Activated CD4-positive, alpha-beta T cell treated with anti-CD3 and anti-CD28 coated beads, Interleukin-2, amount 10 ng/mL, durations not matched to agents 7 days and 5 days (primary cell): ENCODE measurements at regions not wholly inside any gene's neighbourhood (a gene's known extent, or its start where the extent isn't known, plus 50 kb on each side); places are given as distances from the start of the nearest gene placed in this dataset.
"Not testable (repeated sequence)": the region's sequence is repeated elsewhere in the genome, so short reads cannot be mapped to it uniquely, and the experiment has no call there.

Source experiments
- CTCF ChIA-PET: fragments of 350-600 bp; sonication (Branson Sonifier 250); formaldehyde crosslinking; loops from one replicate; lab custom pipeline; 2021; ENCODE audit warnings: antibody characterized with exemption; lab: Charles Lee
- POLR2A ChIA-PET: fragments of 350-600 bp; sonication (Branson Sonifier 250); formaldehyde crosslinking; loops from one replicate; lab custom pipeline; 2021; ENCODE audit warnings: antibody characterized with exemption; lab: Charles Lee
- DNase-seq: peaks from one replicate; pipeline ENCODE4 v3.0.0-alpha.2; 2020
- H3K27ac Mint-ChIP-seq: one replicate; pipeline ENCODE4 v1.8.0; 2021; ENCODE audit warnings: mild to moderate bottlenecking, moderate library complexity, mixed read lengths
- H3K27me3 Mint-ChIP-seq: one replicate; pipeline ENCODE4 v1.8.0; 2021; ENCODE audit warnings: mixed read lengths
- H3K36me3 Mint-ChIP-seq: one replicate; pipeline ENCODE4 v1.8.0; 2021; ENCODE audit warnings: low read depth, mixed read lengths
- H3K4me1 Mint-ChIP-seq: one replicate; pipeline ENCODE4 v1.8.0; 2021; ENCODE audit warnings: mixed read lengths
- H3K4me3 Mint-ChIP-seq: one replicate; pipeline ENCODE4 v1.8.0; 2021; ENCODE audit warnings: mild to moderate bottlenecking, moderate library complexity, mixed read lengths
- H3K9me3 Mint-ChIP-seq: one replicate; pipeline ENCODE4 v1.8.0; 2021; ENCODE audit warnings: mixed read lengths

DNA sequence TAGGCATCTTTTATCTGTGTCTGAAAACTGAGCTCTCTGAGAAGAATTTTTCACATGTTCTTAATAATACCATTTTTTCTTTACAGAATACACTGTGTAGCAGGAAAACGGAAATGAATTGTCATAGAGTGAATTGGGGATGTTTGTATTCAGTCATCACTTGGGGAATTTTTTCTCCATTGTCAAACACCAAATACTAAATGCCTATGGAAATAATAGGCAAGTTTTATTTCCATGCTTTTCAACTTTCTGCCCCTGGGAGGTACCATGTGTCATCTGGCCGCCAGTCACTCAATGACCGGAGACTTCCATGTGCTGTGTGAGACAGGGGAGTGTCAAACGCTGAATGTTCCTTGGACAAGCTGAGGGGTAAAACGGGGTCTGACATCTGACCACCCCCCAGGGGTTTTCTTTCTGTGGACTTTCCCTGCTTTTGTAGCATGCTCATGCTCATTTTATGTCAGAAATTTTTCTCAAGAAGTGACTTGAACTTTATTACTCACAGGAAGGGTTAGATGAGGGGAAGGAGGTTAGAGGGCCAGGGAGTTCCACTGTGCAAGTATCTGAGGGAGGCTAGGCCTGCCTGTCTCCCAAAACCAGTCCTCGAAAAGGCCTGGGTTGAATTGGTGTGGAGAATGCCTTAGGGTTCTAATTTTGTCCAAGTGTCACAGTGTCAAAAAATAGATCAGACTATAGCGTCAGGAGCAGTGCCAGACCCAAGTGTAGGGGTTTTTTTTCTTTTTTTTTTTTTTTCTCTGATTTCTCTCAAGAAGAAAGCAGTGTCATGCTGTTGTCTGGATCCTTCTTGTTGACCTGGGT, 438.6 kb downstream of the AGTPBP1 start:
- Mint-ChIP-seq H3K4me3 (no peak overlapping the region), H3K27ac (no peak overlapping the region), H3K27me3 (no peaks in the 10 kb centered on the region), H3K4me1 (no peaks in the 10 kb centered on the region), H3K36me3 (no peaks in the 10 kb centered on the region), H3K9me3 (no peaks in the 10 kb centered on the region)
- ChIA-PET POLR2A (no interaction called here), CTCF (no interaction called here)
- DNase-seq: no peak

- Mint-ChIP-seq H3K27me3 (no peaks in the 10 kb centered on the region), H3K27ac (no peak overlapping the region), H3K4me3 (no peak overlapping the region), H3K4me1 (no peaks in the 10 kb centered on the region), H3K9me3 (no peaks in the 10 kb centered on the region), H3K36me3 (no peaks in the 10 kb centered on the region)
- ChIA-PET CTCF (no interaction called here), POLR2A (no interaction called here)
- no peak for DNase-seq
Measured at GRCh38 chr9:85298499-85298898, 443.3 kb downstream of the AGTPBP1 start.

DNA sequence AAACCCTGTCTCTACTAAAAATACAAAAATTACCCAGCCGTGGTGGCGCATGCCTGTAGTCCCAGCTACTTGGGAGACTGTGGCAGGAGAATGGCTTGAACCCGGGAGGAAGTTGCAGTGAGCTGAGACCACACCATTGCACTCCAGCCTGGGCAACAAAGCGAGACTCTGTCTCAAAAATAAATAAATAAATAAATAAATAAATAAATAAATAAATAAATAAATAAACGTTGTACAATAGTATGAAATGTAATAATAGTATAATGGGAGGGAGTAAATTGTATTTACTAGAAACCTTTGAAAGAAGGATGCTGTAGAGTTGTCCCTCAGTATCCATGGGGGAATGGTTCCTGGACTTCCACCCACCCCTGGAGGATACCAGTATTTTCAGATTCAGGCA, 446.5 kb downstream of the AGTPBP1 start:
- H3K4me3 Mint-ChIP-seq, H3K9me3 Mint-ChIP-seq, CTCF ChIA-PET, H3K27ac Mint-ChIP-seq, H3K36me3 Mint-ChIP-seq, POLR2A ChIA-PET, DNase-seq: not testable (repeated sequence)
- Mint-ChIP-seq H3K27me3 (peaks cover 19% of the 10 kb centered on the region), H3K4me1 (peaks cover 11% of the 10 kb centered on the region)

DNA sequence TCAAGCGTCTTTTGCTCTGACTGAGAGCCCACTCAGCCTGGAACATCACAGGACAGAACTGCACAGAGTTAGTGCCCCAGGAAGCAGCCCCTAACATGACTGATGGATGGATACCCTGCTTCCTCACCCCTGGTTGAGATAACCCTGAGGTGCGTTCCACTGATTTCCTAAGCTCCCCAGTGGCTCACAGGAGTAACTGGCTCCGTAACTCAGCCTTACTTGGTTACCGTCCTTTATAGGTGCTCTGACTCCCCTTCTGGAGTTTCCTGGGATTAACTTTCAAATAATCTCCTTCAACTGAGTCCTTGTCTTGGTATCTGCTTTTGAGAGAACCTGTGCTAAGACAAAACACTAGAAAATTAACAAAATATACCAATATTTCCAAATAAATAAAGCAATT, 449.5 kb downstream of the AGTPBP1 start:
- Mint-ChIP-seq H3K4me3 (no peak overlapping the region), H3K27ac (no peak overlapping the region)
- POLR2A ChIA-PET: no interaction called here

DNA sequence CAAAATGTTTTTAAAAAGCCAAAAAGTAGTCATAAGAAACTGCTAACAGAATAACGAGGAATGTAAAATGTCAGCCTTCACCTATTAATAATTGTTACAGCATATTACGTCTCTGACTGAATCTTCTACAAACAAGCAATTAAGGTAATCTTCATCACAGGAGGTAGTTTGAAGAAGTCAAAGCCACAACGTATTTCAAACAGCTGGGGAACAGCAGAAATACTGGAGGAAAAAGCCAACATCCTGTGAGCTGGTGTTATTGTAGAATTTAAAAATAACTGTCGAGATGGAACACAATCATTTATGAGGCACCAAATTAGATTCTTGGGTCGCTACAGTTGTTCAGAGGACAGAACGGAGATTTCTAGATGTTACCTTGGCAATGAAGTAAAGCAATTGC, 450.5 kb downstream of the AGTPBP1 start:
- no peak overlapping the region for H3K4me3 Mint-ChIP-seq
- DNase-seq: no peak
- H3K27me3 Mint-ChIP-seq: peaks cover 25% of the 10 kb centered on the region
- no peaks in the 10 kb centered on the region for H3K36me3 Mint-ChIP-seq
- peaks cover 19% of the 10 kb centered on the region for H3K4me1 Mint-ChIP-seq
- no peak overlapping the region for H3K27ac Mint-ChIP-seq
- CTCF ChIA-PET: no interaction called here
- POLR2A ChIA-PET: no interaction called here
- peaks cover 2% of the 10 kb centered on the region for H3K9me3 Mint-ChIP-seq

More for the DNA sequence above, 449.5 kb downstream of the AGTPBP1 start:
- Mint-ChIP-seq H3K27me3 (peaks cover 25% of the 10 kb centered on the region), H3K9me3 (peaks cover 2% of the 10 kb centered on the region), H3K36me3 (no peaks in the 10 kb centered on the region), H3K4me1 (peaks cover 19% of the 10 kb centered on the region)
- DNase-seq: no peak
- CTCF ChIA-PET: no interaction called here

DNA sequence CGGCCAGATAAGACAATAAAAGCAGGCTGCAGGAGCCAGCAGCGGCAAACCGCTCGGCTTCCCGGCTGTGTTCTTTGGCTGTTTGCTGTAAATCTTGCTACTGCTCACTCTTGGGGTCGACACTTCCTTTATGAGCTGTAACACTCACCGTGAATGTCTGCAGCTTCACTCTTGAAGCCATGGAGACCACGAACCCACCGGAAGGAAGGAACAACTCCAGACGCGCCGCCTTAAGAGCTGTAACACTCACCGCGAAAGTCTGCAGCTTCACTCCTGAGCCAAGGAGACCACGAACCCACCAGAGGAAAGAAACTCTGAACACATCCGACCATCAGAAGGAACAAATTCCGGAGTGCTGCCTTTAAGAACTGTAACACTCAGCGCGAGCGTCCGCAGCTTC, 451.7 kb downstream of the AGTPBP1 start:
- DNase-seq: peak; percentile 43
- Mint-ChIP-seq H3K27me3 (peaks cover 27% of the 10 kb centered on the region), H3K4me1 (peaks cover 19% of the 10 kb centered on the region), H3K4me3 (no peak overlapping the region), H3K9me3 (peaks cover 2% of the 10 kb centered on the region), H3K27ac (no peak overlapping the region), H3K36me3 (no peaks in the 10 kb centered on the region)
- POLR2A ChIA-PET: no interaction called here
- CTCF ChIA-PET: no interaction called here

- ChIA-PET POLR2A (no interaction called here), CTCF (no interaction called here)
- no peak overlapping the region for H3K27ac Mint-ChIP-seq
- H3K4me1 Mint-ChIP-seq: peaks cover 19% of the 10 kb centered on the region
- no peak overlapping the region for H3K4me3 Mint-ChIP-seq
- H3K36me3 Mint-ChIP-seq: no peaks in the 10 kb centered on the region
- H3K9me3 Mint-ChIP-seq: peaks cover 2% of the 10 kb centered on the region
- H3K27me3 Mint-ChIP-seq: peaks cover 27% of the 10 kb centered on the region
- DNase-seq: no peak
Measured at GRCh38 chr9:85289142-85289541, 452.6 kb downstream of the AGTPBP1 start.

GRCh38 chr9:85283421-85283820, 458.3 kb downstream of the AGTPBP1 start:
- no peak overlapping the region for H3K27ac Mint-ChIP-seq
- ChIA-PET POLR2A (no interaction called here), CTCF (no interaction called here)
- H3K4me3 Mint-ChIP-seq: no peak overlapping the region
- no peak for DNase-seq
- H3K36me3 Mint-ChIP-seq: no peaks in the 10 kb centered on the region
- peaks cover 5% of the 10 kb centered on the region for H3K27me3 Mint-ChIP-seq
- H3K9me3 Mint-ChIP-seq: no peaks in the 10 kb centered on the region
- H3K4me1 Mint-ChIP-seq: no peaks in the 10 kb centered on the region

DNA sequence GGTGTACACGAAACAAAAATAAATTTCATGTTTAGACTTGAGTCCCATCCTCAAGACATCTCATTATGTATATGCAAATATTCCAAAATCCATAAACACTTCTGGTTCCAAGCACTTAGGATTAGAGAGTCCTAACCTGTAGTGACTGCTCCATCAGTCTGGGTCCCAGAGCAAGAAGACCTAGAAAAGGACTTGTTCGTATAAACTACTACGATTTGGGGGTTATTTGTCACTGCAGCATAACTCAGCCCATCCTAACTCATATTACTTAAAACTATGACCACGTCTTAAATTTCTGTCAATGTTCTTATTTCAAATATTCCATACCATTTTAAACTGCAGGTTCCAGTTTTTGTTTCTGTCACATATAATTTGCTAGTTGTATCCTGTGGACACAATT, 463.0 kb downstream of the AGTPBP1 start:
- CTCF ChIA-PET: no interaction called here
- Mint-ChIP-seq H3K27me3 (peaks cover 2% of the 10 kb centered on the region), H3K27ac (no peak overlapping the region), H3K36me3 (no peaks in the 10 kb centered on the region), H3K4me1 (no peaks in the 10 kb centered on the region), H3K4me3 (no peak overlapping the region), H3K9me3 (no peaks in the 10 kb centered on the region)
- POLR2A ChIA-PET: no interaction called here
- DNase-seq: no peak

GRCh38 chr9:85276741-85277140, 465.0 kb downstream of the AGTPBP1 start:
- Mint-ChIP-seq H3K27me3 (no peaks in the 10 kb centered on the region), H3K4me1 (no peaks in the 10 kb centered on the region), H3K27ac (no peak overlapping the region), H3K4me3 (no peak overlapping the region), H3K9me3 (no peaks in the 10 kb centered on the region), H3K36me3 (no peaks in the 10 kb centered on the region)
- CTCF ChIA-PET: no interaction called here
- no peak for DNase-seq
- POLR2A ChIA-PET: no interaction called here

DNA sequence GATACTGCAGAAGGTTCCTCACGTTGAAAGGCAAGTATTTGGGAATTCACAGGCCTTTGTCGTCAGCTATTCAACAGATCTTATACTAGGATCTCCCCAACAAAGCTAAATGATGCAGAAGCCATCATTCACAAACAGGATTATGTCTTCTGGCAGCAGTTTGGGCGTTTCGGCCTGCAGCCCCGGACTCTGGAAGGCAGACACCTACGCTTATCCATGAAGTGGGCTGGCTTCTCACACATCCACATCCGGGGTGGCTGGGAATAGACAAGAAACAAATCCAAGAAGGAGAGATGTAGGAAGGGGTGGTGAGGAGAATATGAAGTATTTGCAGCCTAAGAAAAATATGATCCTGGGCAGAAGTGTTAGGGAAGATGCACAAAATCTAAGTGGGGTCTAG, 471.9 kb downstream of the AGTPBP1 start:
- Mint-ChIP-seq H3K36me3 (no peaks in the 10 kb centered on the region), H3K4me1 (no peaks in the 10 kb centered on the region), H3K27me3 (no peaks in the 10 kb centered on the region), H3K9me3 (no peaks in the 10 kb centered on the region), H3K27ac (no peak overlapping the region), H3K4me3 (no peak overlapping the region)
- ChIA-PET POLR2A (interaction anchor here (0.6 kb wide), 1 partner anchor 369 kb away, joined by 3 read pairs; no protein-coding TSS in a partner anchor), CTCF (no interaction called here)
- no peak for DNase-seq

DNA sequence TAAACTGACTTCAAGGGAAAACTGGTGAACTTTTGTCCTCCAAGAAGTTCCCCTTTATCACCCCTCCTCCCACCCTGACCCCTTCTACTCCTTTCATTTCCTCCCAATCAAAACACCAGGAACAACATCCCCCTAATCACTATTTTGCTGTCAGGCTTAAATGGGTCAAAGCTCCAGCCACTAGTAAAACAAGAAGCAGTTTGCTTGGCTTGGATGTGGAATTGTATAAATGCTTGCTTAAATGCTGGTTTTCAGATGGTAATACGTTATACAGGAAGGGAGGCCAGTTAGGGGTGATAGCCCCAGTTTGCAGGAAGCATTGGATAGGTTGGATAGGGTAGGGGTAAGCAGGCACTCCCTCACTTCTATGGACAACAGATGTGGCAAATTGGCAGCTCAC, 473.6 kb downstream of the AGTPBP1 start:
- H3K4me3 Mint-ChIP-seq: no peak overlapping the region
- no peaks in the 10 kb centered on the region for H3K9me3 Mint-ChIP-seq
- CTCF ChIA-PET: no interaction called here
- POLR2A ChIA-PET: no interaction called here
- no peaks in the 10 kb centered on the region for H3K4me1 Mint-ChIP-seq
- H3K36me3 Mint-ChIP-seq: no peaks in the 10 kb centered on the region
- no peak for DNase-seq
- H3K27ac Mint-ChIP-seq: no peak overlapping the region
- H3K27me3 Mint-ChIP-seq: no peaks in the 10 kb centered on the region

- Mint-ChIP-seq H3K4me3 (no peak overlapping the region), H3K27ac (no peak overlapping the region), H3K27me3 (no peaks in the 10 kb centered on the region), H3K9me3 (no peaks in the 10 kb centered on the region), H3K36me3 (no peaks in the 10 kb centered on the region), H3K4me1 (no peaks in the 10 kb centered on the region)
- ChIA-PET POLR2A (no interaction called here), CTCF (no interaction called here)
- no peak for DNase-seq
Measured at GRCh38 chr9:85264695-85265094, 477.1 kb downstream of the AGTPBP1 start.

DNA sequence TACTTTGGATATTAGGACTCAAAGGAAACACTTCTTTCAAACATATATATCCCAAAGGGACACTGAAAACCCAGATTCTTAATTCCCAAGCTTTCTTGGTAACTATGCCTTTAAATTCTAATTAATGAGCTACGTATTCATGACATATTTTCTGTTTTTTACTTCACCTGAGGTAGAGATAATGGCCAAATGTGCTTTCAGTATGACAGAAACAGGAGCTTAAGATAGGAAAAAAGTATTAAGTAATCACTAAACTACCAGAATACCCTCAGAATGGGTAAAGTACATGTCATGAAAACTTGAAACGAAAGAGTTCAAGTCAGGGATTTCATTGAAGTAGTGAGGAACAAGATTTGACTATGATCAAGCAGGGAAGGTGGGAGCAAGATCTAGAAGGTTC, 478.5 kb downstream of the AGTPBP1 start:
- no peak for DNase-seq
- no peak overlapping the region for H3K27ac Mint-ChIP-seq
- H3K4me3 Mint-ChIP-seq: no peak overlapping the region
- no peaks in the 10 kb centered on the region for H3K9me3 Mint-ChIP-seq
- peaks cover 2% of the 10 kb centered on the region for H3K4me1 Mint-ChIP-seq
- CTCF ChIA-PET: interaction anchor here (0.7 to 1.1 kb wide), 2 partner anchors 72 to 347 kb away, joined by 3 read pairs; no protein-coding TSS in a partner anchor
- no peaks in the 10 kb centered on the region for H3K36me3 Mint-ChIP-seq
- POLR2A ChIA-PET: no interaction called here
- H3K27me3 Mint-ChIP-seq: no peaks in the 10 kb centered on the region
